ENCODE measurements at regions not wholly inside any gene's neighbourhood (a gene's known extent, or its start where the extent isn't known, plus 50 kb on each side); places are given as distances from the start of the nearest gene placed in this dataset.
"Not testable (repeated sequence)": the region's sequence is repeated elsewhere in the genome, so short reads cannot be mapped to it uniquely, and the experiment has no call there.

DNA sequence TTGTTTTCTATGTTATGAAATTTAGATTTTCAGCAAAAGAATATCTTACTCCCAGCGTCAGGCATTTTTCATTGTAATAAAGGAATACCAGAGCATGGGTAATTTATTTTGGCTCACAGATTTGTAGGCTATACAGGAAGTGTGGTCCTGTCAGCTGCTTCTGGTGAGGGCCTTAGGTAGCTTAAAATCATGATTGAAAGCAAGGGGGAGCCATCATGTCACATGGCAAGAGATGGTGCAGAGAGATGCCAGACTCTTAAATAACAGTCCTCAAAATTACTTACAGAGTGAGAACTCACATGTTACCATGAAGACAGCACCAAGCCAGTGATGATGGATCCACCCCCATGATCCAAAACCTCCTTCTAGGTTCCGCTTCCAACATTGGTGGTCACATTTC lies 825.0 kb upstream of the CHORDC1 start:
- no peak for DNase-seq (ENCODE audit: low read depth)

DNA sequence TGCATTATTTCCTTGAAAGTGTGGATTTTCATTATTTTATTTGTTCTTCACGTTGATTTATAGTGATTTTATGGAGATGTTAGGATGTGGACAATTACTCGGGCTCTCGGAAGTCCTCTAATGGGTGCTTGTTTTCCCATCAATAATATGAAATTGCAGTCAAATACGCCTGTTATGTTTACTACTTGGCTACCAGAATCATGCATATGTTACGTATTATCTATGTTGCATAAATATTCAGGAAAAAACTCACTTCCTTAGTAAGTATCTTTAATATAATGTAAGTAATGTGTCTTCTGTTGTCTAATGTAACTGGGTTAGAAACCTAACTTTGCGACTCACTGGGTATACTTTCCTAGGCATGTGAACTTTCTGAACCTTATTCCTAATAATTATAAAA lies 823.4 kb upstream of the CHORDC1 start:
- DNase-seq (ENCODE audit: low read depth), result no peak

DNA sequence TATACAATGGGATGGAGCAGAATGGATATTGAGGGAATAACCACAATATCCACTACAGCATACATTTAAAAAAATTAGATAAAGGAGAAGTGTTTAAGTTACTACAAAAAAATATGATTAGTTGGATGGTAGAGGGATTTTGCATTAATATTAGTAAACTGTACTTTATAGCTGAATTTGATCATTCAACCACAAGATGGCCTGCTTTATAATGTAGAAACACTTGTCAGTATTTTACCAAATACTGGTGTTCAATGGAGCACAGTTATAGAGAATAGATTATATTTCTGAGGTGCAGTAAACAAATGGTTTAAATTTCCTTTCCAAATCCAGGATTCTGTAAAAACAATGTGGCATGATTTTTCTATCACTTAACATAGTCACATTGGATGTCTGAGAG lies 818.8 kb upstream of the CHORDC1 start:
- DNase-seq (ENCODE audit: low read depth), result no peak

DNA sequence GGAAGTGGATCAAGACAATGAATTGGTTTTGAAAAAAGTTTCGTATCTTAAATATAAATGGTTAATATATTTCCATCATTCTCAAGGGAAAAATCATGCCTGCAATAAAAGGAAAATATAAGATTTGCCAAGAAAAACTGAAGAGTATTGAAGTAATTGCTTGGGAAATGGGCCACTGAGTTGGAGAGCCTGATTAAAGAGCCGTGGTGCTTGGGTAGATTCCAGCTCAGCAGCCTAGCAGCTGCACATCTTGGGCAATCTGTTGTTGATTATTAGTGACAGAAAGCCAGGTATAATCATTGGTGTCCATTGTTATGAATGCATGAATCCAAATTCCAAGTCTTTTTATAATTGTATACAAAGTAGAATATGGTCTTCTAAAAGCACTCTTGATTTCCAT lies 800.9 kb upstream of the CHORDC1 start:
- DNase-seq (ENCODE audit: low read depth), result no peak

DNA sequence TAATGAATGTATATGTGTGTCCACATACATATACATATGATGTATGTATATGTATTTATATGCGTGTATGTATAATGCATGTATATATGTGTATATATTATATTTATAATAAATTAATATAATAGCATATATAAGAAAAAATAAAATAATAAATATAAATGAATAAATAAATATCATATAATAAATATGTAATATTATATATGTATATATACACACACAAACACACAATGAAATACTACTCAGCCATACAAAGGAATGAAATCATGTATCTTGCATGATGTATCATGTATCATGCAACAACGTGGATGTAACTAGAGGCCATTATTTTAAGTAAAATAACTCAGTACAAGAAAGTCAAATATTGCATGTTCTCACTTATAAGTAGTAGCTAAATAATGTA lies 788.7 kb upstream of the CHORDC1 start:
- DNase-seq (ENCODE audit: low read depth), result no peak

DNA sequence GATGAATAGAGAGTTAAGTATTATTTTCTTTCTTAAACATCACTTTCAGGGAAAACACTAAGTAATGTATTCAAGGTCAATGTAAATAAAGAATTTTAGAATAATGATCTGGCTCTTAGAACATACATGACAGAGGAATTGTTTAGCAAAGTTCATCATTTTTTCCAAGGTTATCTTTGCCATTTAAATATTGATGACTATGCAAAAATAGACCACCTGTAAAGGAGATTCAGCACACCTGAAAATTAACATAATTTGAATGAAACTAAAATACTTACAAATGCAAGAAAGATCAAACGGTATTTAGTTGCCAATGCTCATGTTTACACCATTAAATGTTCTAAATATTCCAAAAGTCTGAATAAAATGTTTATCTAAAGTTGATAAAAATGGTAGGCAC lies 782.6 kb upstream of the CHORDC1 start:
- no peak for DNase-seq (ENCODE audit: low read depth)

DNA sequence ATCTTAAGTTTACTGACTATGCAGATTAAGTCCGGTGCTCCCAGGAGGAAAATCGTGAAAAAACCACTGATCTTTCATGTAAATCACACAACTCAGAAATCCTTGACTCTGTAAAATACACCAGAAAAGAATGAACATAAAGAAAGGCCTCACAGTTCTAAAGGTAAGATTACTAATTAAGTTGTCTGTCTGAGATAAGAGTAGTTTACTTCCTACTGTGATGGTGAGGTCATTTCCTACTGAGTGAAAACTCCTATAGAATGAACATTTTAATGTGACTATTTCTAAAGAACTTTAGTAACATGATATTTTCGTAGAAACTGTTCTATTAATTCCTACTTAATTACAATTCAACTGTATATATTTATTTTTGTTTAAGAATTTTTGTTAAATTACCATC lies 774.4 kb upstream of the CHORDC1 start:
- no peak for DNase-seq (ENCODE audit: low read depth)

DNA sequence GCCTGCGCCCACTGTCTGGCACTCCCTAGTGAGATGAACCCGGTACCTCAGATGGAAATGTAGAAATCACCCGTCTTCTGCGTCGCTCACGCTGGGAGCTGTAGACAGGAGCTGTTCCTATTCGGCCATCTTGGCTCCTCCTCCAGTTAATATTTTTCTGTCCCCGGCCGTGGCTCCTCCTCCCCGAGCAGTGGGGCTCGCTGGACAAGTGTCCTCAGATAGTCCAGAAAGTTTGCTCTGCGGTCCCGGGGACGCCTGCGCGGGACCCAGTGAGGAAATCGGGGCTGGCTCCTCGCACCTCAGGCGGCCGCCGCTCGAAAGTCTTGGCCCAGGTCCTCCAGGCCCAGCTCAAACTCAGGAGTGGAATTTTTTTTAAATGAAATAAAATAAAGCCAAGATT lies 749.3 kb upstream of the CHORDC1 start:
- not testable (repeated sequence) for DNase-seq (ENCODE audit: low read depth)

DNA sequence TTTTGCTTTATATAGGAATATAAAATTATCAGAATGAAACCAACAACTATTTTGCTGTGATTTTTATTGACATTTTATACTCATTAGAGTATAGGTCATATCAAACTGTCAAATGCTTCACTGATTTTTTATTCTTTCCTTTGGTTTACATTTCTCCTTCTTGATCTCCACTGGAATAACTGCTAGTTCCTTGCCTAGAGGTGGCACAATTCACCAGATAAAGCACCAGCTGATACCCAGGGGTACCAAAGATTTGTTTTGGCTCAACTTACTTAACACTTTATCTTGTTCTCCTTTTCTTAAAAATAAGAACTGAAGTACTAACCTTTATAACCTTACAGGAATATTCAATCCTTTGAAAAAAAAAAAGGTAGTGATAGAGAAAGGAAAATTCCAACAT lies 725.1 kb upstream of the CHORDC1 start:
- no peak for DNase-seq (ENCODE audit: low read depth)

DNA sequence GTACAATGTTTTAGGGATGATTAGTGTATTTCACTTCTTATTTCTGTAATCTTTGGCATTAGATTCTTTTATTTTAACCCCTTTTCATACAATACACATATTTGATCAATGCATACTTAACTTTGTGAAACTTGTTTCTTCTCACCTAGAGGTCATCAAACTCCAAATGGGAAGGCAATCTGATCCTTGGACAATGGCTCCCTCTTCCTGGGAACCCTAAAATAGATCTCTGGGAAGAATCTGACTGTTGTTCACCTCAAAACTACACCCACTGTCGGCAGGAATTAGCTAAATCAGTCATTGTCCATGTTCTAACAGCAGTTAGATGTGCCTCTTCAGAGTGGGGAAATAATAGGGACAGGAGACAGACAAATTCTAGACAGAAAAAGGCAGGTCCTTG lies 707.4 kb upstream of the CHORDC1 start:
- no peak for DNase-seq (ENCODE audit: low read depth)

DNA sequence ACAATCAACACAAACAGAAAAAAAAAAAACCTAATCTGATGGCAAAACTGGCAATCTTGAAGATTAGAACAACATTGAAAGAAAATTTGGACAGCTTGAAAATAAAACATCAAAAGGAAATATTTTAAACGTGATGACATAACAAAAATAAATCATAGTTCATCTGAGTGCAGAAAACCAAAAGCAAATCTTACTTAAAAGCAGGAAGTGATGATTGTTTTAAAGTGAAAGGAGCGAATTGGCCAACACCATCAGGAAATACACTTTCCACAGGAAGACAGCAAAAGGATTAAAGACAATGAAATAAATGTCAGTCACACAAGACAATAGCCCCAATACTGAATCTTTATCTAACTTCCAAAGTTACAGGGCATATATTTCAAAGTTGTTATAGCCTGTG lies 696.5 kb upstream of the CHORDC1 start:
- no peak for DNase-seq (ENCODE audit: low read depth)

DNA sequence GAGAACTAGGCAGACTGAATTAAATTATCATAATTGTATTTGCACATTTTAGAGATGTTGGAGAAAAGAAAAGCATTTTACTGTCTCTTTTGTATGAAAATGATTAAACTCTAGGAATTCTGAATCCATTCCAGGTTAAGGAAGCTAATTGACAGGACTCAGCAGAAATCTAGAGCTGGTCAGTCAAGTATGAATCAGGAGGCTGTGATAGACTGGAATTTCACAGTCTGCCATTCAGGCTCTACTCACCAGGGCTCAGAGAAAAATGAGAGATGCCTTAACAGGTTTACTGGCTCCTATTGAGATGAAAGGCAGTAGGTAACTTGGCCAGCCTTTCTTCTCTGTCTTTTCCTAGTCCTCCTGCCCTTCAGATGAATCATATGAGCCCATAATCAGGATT lies 693.9 kb upstream of the CHORDC1 start:
- no peak for DNase-seq (ENCODE audit: low read depth)

DNA sequence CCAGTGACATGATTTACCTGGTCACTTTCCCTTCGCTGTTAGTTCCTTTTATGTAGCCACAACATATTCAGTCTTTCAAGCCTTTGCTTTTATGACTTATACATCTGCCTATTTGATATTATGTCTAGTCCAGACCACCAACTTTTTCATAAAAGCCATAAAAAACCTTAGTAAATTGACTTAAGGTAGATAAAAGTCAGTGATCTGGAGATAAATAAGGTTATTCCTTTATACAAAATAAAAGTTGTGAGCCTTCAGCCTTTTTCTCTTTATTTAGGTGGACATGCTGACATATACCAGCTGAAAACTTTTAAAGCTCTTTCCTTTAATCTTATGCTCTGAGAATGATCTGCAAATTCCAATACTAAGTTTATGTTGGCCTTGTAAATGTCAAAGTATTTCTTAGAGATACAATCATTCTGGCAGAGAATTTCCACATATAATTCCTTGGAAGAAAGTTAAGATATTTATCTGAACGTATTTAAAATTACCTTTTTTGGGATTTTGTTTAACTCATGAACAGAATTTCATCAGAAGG lies 690.4 kb upstream of the CHORDC1 start:
- DNase-seq (ENCODE audit: low read depth), result no peak

DNA sequence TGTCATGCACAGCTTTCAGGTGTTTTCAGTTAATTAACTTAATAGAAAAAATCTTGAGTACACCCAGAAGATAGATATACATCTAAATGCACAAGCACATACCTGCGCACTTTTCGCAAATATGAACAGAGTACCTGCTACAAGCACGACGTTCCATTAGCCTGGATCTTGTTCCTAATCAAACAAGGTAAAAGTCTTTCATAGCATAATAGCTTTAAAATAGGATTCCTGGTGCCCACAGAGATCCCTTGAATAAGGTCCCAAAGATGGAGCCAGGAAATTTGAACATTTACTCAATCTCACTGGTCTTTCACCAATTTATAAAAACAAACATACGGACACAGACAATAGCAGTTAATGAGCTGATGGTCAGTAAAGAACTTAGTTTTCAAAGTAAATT lies 689.8 kb upstream of the CHORDC1 start:
- DNase-seq (ENCODE audit: low read depth), result no peak

DNA sequence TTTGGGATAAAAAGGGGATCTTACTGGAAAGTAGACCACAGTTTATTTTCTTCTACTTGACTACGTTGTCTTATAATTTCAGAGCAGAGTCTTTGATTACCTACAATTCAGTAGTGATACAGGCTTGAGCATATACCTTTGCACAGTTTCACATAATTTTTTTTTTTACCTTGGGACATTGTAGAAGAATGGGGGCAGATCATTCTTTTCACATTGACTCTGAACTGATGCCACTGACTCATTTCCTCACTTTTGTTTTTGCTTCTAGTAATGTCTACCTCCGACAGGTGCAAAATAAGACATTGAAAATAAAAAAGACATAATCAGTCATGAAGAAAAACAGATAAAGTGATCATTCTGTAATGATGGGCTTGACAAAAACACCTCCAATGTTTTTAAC lies 688.3 kb upstream of the CHORDC1 start:
- no peak for DNase-seq (ENCODE audit: low read depth)

DNA sequence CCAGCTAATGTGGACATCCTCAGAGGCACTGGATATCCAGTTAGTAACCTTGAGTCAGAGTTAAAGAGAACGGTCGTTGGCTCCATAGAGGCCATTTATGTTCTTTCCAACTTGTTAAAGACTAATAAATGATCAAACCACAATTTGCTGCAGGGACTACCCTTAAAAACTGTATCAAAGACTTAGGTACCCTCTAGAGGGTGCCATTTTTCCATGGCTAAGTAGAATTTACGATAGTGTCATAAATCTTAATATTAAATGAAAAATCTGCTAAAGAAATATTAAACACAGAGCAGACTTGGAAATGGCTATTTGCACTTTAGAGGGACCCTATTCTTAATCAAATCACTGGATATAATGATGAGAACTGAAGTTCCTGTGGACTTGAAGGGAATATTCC lies 685.2 kb upstream of the CHORDC1 start:
- no peak for DNase-seq (ENCODE audit: low read depth)

DNA sequence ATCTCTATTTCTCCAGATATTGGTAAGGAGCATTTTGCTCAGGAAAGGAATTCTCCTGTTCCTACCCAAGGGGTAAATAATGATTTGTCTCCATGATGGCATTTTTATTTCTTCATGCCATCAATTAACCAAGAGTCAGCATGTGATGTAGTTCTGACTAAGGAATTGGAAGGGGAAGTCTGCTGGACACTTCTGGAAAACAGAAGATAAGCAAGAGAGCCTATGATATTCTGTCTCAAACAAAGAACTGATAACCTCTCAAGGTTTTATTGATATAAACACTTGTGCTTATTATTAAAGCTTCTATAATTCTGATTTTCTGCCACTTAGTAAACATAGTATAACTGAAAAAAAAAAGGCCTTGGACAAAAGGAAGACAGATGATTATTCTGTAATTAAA lies 673.0 kb upstream of the CHORDC1 start:
- DNase-seq (ENCODE audit: low read depth), result no peak

DNA sequence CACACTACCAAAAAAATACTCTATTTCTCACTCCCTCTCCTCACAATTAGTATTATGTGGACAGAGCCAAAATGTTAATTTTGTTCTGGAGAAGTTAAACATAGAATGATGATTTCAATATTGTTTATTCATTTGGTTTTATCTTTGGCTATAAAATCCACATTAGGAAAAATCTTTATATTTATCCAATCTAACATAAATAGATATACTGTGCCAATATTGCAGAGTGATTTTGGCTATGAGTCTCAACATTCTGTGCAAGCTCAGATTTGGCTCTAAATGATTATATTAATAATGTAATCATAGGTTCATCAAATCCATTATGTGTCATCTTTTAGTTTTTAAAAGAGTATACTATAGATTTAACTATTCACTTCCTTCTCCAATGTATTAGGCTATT lies 667.5 kb upstream of the CHORDC1 start:
- DNase-seq (ENCODE audit: low read depth), result no peak

DNA sequence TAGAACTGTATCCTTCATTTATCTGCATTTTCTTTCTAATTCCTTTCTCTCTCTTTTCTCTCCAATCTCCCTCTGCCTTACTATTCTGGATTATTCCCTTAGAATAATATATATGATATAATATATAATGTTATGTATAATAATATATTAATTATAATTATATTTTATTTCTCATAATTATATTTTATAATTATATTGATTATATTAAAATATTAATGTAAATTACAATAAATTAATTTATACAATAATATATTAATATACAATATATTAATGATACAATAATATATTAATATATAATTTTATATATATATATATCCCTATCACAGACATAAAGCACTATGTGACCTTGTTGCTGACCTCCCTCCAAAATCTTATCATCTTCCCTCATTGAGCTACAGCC lies 661.3 kb upstream of the CHORDC1 start:
- no peak for DNase-seq (ENCODE audit: low read depth)

DNA sequence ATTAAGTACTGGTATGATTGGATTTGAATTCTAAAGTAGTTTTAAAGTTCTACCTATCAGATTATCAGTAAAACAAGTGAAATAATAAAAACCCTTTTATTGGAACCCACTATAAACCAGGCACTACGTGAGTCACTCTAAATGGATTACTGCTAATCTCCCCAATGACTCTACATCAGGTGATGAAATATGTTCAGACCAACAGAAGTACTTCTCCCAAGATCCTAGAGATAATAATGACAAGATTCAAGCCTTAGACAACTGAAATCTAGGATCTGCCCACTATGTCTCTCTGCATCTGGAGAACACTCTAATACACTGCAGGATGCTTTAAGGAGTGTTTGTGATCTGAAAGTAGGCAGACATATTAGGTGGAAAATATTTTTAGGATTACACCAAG lies 652.1 kb upstream of the CHORDC1 start:
- no peak for DNase-seq (ENCODE audit: low read depth)

DNA sequence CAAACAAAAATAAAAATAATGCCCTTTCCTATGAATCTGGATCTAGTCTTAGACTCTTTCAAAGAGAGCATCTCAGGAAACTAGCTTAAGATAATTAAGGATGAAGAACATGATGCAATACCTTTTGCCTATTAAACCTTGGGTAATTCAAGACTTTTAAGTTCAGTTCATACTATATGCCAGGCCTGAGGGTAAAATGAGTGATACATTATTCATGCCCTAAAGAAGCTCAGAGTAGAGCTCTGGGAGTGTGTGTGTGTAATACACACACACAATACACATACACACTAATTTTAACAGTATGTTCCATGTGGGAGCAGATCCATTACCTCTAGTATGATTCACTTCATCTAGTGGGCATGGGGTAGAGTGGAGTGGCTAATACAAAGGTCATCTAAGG lies 651.4 kb upstream of the CHORDC1 start:
- DNase-seq (ENCODE audit: low read depth), result no peak

DNA sequence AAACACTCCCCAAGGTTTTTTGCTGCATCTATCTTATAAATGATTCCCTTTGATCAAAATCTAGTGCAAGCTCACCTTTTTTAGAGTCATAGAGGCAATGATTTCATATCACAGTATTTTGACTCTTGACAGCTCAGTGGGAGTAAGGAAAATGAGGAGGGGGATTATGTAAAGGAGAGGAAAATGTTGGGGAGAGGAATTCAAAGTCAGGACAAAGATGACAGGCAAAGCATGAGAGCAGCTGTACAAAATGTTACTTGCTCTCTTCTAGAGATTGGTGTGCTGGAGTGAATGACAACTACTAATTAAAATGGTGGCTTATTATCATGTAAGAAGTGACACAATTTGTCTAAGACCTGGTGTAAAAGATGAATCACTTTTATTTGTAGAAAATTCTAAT lies 644.6 kb upstream of the CHORDC1 start:
- no peak for DNase-seq (ENCODE audit: low read depth)

DNA sequence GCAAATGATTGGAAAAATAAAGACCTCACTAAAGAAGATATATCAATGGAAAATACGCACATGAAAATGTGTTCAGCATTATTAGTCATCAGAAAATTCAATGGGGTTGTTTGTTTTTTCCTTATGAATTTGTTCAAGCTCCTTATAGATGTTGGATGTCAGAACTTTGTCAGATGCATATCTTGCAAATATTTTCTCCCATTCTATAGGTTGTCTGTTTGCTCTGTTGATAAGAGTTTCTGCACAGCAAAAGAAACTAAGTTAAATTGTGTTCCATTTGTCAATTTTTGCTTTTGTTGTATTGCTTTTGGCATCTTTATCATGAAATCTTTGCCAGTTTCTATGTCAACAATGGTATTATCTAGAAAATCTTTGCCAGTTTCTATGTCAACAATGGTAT lies 633.9 kb upstream of the CHORDC1 start:
- no peak for DNase-seq (ENCODE audit: low read depth)

DNA sequence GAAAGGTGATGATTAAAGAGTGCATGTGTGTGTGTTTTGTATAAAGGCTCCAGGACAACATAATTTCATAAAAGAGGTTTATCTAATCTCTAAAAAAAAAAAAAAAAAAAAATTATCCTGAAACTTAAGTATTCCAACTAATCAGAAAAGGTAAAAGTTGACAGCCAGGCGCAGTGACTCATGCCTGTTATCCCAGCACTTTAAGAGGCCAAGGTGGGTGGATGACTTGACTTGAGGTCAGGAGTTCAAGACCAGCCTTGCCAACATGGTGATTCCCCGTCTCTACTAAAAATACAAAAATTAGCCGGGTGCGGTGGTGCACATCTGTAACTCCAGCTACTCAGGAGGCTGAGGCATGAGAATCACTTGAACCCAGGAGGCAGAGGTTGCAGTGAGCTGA lies 632.7 kb upstream of the CHORDC1 start:
- DNase-seq (ENCODE audit: low read depth), result no peak

DNA sequence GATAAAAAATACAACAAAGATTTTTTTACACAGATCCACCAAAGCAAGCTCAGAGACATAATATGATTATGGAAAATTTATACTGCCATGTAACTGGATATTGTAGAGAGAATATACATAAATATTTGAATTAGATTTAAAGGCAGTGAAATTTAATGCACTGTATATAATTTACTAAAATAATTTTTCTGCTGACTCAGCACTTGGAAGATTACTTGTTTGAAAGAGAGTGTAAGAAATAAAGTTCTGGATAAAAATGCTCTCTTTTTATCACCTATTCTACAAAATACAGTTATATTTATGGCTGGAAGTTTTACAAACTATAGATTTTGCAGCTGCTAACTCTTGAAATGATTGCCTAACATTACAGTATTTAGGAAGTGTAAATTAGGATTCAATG lies 628.3 kb upstream of the CHORDC1 start:
- DNase-seq (ENCODE audit: low read depth), result no peak

Data from activated T-cell treated with anti-CD3 and anti-CD28 coated beads for 48 hours (primary cell).